ENCODE measurements at regions not wholly inside any gene's neighbourhood (a gene's known extent, or its start where the extent isn't known, plus 50 kb on each side); places are given as distances from the start of the nearest gene placed in this dataset.

GRCh38 chr2:7210712-7211111, 293.5 kb downstream of the RNF144A start:
- DNase-seq: no peak

- no peak for DNase-seq
Measured at GRCh38 chr2:7225848-7226247, 308.6 kb downstream of the RNF144A start.

- no peak for DNase-seq
Measured at GRCh38 chr2:7226501-7226900, 309.3 kb downstream of the RNF144A start.

GRCh38 chr2:7233126-7233525, 315.9 kb downstream of the RNF144A start:
- DNase-seq: no peak

GRCh38 chr2:7237466-7237865, 320.3 kb downstream of the RNF144A start:
- peak in 3 of 14 donors; percentile 48 to 99 (median 64) for DNase-seq

- DNase-seq: no peak
Measured at GRCh38 chr2:7239078-7239477, 321.9 kb downstream of the RNF144A start.

GRCh38 chr2:7241041-7241745, 324.0 kb downstream of the RNF144A start:
- DNase-seq: peak in 1 of 14 donors; percentile 34

- no peak for DNase-seq
Measured at GRCh38 chr2:7242189-7242867, 325.1 kb downstream of the RNF144A start.

- DNase-seq: no peak
Measured at GRCh38 chr2:7243276-7243675, 326.1 kb downstream of the RNF144A start.

GRCh38 chr2:7256377-7256776, 339.2 kb downstream of the RNF144A start:
- DNase-seq: no peak

GRCh38 chr2:7262727-7263126, 345.5 kb downstream of the RNF144A start:
- no peak for DNase-seq

GRCh38 chr2:7264791-7265190, 347.6 kb downstream of the RNF144A start:
- no peak for DNase-seq

- DNase-seq: no peak
Measured at GRCh38 chr2:7265286-7265685, 348.1 kb downstream of the RNF144A start.

- DNase-seq: no peak
Measured at GRCh38 chr2:7269106-7269643, 352.0 kb downstream of the RNF144A start.

GRCh38 chr2:7270011-7270431, 352.8 kb downstream of the RNF144A start:
- peak in 1 of 14 donors; percentile 52 for DNase-seq

- no peak for DNase-seq
Measured at GRCh38 chr2:7272210-7272609, 355.0 kb downstream of the RNF144A start.

- DNase-seq: no peak
Measured at GRCh38 chr2:7278984-7279383, 361.8 kb downstream of the RNF144A start.

- DNase-seq: no peak
Measured at GRCh38 chr2:7279421-7279949, 362.3 kb downstream of the RNF144A start.

- DNase-seq: no peak
Measured at GRCh38 chr2:7280790-7281189, 363.6 kb downstream of the RNF144A start.

GRCh38 chr2:7281231-7282201, 364.3 kb downstream of the RNF144A start:
- DNase-seq: peak in 1 of 14 donors; percentile 34

- no peak for DNase-seq
Measured at GRCh38 chr2:7286120-7286519, 368.9 kb downstream of the RNF144A start.

GRCh38 chr2:7288484-7288883, 371.3 kb downstream of the RNF144A start:
- DNase-seq: no peak
